PC-9 (cell line): ENCODE measurements at regions not wholly inside any gene's neighbourhood (a gene's known extent, or its start where the extent isn't known, plus 50 kb on each side); places are given as distances from the start of the nearest gene placed in this dataset.

ENCODE experiments used
- CTCF ChIP-seq: fragments of 200-600 bp; sonication (generic); conservative IDR thresholded peaks from 2 replicates; pipeline ENCODE4 v1.6.1; 2017; ENCODE audit warnings: mixed run types, antibody characterized with exemption, mild to moderate bottlenecking, moderate library complexity
- EZH2 ChIP-seq: fragments of 200-600 bp; sonication (generic); IDR thresholded peaks from 2 replicates; pipeline ENCODE4 v1.8.0; 2017; ENCODE audit warnings: antibody characterized with exemption, low read depth

GRCh38 chr4:178320003-178320402 lies 877.8 kb upstream of the AGA start:
- TF ChIP-seq CTCF (no peak), EZH2 (no peak)
